NCI-H69 (cell line): ENCODE measurements at regions not wholly inside any gene's neighbourhood (a gene's known extent, or its start where the extent isn't known, plus 50 kb on each side); places are given as distances from the start of the nearest gene placed in this dataset.

Experiments
- DNase-seq: peaks from one replicate; lab custom pipeline; 2025; lab: John Stamatoyannopoulos, UW

GRCh38 chr13:56687131-56687530 is 453.6 kb upstream of the PRR20A start:
- DNase-seq: peak; percentile 71

DNA sequence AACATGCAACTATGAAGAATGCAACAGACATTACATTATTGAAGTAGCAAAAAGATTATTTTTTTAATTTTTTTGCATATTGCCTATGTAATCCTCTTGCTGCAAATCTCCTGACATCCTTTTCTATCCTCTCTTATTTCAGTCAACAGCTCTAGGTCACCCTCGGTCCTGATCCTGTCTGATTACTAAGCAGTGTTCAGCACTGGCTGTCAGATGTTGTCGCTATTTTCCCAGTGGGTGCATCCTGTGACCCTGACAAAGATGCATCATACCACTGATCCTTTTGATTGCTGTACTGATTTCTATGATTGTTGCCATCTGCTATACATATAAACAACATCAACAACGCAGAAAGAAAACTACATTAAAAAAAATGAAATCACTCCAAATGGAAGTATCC is 443.7 kb upstream of the PRR20A start:
- no peak for DNase-seq

DNA sequence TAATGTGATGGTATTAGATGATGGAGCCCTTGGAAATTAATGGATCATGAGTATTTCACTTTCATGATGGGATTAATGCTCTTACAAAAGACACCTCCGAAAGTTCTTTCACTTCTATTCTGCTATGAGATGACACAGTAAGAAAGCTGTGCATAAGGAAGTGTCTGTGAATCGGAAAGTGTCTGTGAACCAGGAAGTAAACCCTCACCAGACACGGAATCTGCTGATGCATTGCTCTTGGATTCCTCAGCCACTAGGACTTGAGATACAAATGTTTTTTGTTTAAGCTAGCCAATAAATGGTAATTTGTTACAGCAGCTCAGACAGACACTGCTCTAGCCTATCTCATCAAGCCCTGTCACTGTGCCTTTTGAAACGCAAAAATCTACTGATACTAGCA is 440.4 kb upstream of the PRR20A start:
- DNase-seq: no peak

DNA sequence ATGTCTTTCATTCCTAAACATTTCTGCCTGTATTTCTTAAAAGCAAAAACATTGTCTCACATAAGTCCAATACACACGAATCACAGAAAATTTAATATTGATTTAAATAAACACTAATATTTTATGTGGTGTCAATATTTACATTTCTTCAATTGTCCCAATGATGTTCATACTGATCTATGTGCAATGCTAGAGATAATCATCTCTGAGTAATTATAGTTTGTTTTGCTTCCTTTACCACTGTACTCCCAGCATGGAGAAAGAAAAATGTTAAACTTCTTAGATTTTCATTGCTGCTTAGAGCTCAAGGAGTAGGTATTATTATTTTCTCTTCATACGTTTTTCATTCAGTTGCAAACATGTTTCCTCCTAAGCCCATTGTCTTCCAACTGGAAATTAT is 434.2 kb upstream of the PRR20A start:
- peak; percentile 20 for DNase-seq

GRCh38 chr13:56713656-56714055 is 427.1 kb upstream of the PRR20A start:
- DNase-seq: peak; percentile 4

DNA sequence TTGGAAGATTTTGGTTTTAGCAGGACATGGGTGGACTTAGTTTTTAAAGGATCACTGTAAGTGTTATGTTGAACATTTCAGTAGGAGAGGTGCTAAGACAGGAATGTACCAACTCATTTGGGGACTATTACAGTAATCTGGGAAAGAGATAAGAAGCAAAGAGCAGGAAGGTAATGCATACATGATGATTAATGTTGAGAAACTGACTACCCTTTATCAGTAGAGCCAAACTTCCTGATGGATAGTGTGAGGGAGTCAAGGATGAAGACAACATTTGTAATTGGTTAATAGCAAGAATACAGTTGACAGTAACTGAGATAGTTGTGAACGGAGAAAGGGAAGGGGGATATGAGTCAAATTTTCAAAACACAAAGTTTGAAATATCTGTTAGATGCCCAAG is 421.9 kb upstream of the PRR20A start:
- no peak for DNase-seq

DNA sequence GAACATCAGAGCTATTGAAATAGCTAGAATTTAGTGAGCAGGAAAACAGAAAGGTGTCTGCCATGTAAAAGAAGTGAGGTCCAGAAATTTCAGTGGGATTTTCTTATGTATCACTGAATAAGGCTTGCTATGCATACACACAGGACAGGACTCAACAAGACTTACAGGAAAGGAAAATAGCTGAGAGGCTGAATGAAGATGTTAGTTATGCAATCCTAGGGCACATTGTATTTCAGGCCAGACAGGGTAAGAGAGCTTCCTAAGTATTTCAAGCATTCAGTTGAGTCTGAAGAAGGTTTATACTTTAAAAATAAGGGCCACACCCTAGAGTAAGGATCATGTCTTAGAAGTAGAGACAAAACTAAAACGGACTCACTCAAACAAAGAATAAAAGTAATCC is 419.9 kb upstream of the PRR20A start:
- DNase-seq: no peak

DNA sequence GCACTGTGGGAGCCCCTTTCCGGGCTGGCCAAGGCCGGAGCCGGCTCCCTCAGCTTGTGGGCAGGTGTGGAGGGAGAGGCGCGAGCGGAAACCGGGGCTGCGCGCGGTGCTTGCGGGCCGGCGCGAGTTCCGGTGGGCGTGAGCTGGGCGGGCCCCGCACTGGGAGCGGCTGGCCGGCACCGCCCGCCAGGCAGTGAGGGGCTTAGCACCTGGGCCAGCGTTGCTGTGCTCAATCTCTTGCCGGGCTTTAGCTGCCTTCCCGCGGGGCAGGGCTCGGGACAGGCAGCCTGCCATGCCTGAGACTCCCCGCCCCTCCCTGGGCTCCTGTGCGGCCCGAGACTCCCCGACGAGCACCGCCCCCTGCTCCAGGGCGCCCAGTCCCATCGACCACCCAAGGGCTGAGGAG is 405.2 kb upstream of the PRR20A start:
- DNase-seq: no peak

DNA sequence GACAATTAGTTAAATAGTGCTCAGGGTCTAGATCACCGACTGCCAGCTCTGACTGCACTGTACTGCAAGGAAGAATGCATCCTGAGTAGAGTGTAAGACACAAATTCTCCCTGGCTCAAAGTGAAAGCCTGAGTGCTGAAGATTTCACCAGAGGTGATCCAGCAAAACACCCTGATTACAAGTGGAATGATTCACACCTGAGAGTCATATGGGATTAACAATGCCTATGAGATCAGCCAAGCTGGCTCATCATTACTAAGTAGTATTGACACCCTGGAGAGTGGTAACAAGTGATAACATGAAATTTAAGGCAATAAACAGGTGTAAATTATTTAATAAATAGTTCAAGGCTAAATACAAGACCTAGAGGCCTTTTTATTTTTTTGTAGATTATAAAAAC is 403.8 kb upstream of the PRR20A start:
- DNase-seq: no peak

- DNase-seq: no peak
Observed at GRCh38 chr13:56752636-56753035, 388.1 kb upstream of the PRR20A start.

DNA sequence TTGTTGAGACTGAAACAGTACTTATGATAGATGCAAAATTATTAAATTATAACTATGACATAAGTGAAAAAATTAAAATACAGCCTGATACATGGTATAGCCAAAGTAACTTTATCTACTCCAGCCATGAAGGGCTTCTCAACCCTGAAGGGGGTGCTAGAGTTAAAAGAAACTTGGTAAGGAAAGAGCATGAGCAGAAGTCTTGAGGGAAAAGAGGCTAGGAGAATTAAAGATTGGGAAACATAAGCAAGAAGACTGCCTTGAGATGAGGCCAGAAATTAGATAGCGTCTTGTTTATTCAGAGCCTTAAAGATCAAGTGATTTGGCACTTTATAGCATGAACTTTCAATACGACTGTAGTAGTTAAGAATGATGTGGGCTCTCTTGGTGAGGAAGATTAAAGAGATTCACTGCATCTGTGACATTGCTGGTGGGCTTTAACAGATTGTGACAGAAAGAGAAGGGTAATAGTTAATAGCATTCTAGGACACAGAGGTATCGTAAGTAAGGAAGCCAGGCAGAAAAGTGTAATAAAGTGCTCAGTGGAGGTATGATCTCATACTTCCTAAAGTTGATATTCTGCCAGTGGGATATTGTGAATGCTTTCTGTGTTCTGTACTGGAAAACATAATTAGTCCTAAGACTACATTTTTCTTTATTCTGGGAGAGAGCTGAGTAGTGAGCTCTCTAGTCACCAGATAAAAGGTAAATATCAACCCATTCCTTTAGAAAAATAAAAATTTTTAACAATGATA is 385.4 kb upstream of the PRR20A start:
- peak; percentile 15 for DNase-seq

GRCh38 chr13:56763333-56763732 is 377.4 kb upstream of the PRR20A start:
- peak; percentile 68 for DNase-seq

DNA sequence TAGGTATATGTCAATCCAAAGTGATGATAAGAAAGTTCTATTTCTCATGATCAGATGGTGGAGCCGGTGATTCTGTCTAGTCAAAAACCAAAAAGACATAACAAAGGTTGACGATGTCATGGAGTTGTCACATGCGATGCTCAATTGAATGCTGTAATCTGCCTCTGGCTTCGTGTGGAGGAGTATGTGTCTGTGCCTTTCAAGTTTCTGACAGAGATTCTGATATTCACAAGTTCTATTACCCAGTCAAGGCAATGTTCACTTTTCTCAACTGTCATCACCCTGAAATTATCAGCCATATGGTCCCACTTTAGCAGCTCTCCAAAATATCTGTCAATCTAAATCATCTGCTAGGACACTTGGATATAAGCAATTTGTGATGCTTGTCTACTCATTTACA is 367.6 kb upstream of the PRR20A start:
- peak; percentile 22 for DNase-seq

GRCh38 chr13:56789527-56789926 is 351.2 kb upstream of the PRR20A start:
- no peak for DNase-seq

DNA sequence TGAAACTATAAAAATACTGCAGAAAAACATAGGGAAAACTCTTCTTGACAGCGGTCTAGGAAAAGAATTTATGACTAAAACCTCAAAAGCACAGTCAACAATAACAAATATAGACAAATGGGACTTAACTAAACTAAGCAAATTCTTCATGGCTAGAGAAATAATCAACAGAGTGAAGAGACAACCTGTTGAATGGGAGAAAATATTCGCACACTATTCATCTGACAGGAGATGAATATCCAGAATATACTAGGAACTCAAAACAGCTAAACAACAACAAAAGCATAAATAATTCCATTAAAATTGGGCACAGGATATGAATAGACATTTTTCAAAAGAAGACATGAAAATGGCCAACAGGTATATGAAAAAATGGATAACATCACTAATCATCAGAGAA is 303.6 kb upstream of the PRR20A start:
- no peak for DNase-seq

DNA sequence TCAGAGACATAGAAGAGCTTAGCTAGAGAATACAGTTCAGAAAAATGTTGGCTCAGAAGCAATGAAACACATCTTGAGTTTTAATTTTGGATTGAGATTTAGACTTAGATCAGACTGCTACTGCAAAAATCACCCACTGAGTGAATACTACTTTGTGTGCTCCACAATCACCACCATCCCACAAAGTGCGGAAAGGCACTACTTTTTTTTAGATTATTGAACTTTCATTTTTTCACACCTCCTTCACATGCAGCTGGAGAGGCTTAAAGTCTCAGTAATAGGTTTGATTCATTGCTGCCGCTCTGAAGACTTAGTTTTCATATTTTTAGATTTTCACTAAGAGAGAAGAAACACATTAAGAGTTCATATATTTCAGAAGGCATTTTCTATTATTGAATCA is 289.9 kb upstream of the PRR20A start:
- no peak for DNase-seq

DNA sequence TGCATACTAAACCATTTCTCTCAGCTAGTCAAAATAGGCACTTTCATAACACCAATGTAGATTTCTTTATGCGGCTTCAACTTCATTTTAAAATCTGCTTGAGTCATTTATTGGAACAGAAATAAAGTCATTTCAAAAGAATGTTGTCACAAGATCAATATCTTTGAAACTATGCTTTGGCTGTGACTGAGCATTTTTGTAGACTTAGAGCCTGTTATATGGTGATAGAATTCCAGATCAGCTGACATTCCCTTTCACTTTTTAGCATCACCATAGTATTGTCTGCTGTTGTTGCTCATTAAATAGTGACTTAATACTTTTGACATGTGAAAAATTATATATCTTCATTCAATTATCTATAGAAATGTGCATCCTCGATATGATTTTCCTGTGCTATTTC is 279.2 kb upstream of the PRR20A start:
- no peak for DNase-seq

GRCh38 chr13:56864451-56864850 is 276.3 kb upstream of the PRR20A start:
- DNase-seq: peak; percentile 67

- peak; percentile 13 for DNase-seq
Observed at GRCh38 chr13:56865416-56865815, 275.3 kb upstream of the PRR20A start.

GRCh38 chr13:56869671-56870070 is 271.0 kb upstream of the PRR20A start:
- DNase-seq: no peak

GRCh38 chr13:56886398-56886797 is 254.3 kb upstream of the PRR20A start:
- peak; percentile 46 for DNase-seq

- DNase-seq: no peak
Observed at GRCh38 chr13:56888455-56888854, 252.3 kb upstream of the PRR20A start.

GRCh38 chr13:56893843-56894242 is 246.9 kb upstream of the PRR20A start:
- DNase-seq: no peak

GRCh38 chr13:56900549-56901279 is 240.0 kb upstream of the PRR20A start:
- no peak for DNase-seq
